ENCODE measurements at regions not wholly inside any gene's neighbourhood (a gene's known extent, or its start where the extent isn't known, plus 50 kb on each side); places are given as distances from the start of the nearest gene placed in this dataset.

DNA sequence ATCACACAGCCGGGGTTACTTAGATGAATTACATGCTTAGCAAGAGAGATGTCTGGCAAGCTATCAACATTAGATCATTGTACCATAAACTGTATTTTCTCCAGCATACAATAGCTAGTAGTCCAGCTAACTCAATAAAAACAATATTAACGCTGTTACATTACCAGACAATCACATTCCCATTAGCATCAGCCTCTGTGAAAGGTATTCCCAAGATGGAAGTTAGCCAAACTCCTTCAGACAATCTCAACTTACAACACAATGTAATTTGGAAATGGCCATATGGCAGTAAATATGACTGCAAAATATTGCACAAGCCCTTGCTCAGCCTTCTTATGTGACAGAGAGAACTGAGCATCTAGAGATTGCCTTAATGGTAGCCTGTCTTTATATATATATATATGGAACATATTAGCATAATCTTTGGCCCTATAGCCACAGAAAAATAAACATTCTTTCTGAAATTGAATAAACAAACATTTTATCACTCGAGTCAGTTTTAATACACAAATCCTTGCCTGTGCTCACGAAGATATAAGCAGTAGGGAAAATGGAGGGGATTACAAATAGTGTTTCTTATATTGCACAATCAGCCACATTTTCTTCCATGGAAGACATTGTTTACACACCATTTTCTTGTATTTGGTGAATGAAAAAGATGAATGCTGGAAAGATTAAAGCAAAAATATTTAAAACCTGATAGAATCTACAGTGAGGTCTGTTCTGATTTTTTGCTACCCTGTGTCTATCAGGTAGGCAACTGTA lies 1060.5 kb downstream of the DIAPH3 start:
- no peak for DNase-seq (ENCODE audit: low spot score)

DNA sequence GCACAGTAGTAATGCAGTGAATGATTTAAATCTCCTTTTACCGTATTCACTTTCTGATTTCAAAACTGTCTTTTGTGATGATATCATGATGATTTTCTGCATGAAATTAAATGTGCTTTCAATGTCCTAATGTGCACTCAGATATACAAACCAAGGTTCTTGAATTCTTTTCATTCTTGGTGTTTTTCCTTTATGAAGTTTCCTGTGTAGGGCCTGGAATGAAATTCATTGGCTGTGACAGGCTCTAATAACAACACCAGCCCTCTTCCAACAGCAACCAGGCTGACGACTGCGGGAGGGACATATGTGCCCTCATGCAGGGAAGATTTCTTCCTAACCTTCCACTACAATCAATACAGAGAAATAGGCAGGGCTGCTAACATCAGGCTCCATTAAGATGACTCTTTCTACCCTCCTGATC lies 1052.0 kb downstream of the DIAPH3 start:
- no peak for DNase-seq (ENCODE audit: low spot score)

- no peak for DNase-seq (ENCODE audit: low spot score)
These were observed 1051.5 kb downstream of the DIAPH3 start for GRCh38 chr13:59112221-59112718.

DNA sequence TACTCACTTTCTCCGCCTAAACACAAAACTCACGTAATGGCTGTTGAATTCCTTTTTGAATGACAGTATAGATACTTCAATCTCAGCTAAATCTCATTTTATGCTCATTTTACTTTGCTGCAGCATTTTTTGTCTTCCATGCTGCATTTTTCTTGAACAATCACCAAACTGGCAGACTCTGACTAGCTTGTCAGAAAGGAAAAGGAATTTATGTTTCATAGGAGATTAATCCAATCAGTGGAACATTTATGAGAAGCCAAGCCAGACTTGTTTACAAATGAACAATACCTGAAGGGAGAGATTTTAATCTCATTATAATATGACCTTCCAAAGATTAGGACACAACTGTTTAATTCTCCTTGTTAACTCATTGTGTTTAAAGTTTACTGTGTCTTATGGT lies 1044.3 kb downstream of the DIAPH3 start:
- no peak for DNase-seq (ENCODE audit: low spot score)

GRCh38 chr13:59120297-59120843 lies 1043.4 kb downstream of the DIAPH3 start:
- no peak for DNase-seq (ENCODE audit: low spot score)

GRCh38 chr13:59121507-59121906 lies 1042.2 kb downstream of the DIAPH3 start:
- no peak for DNase-seq (ENCODE audit: low spot score)

DNA sequence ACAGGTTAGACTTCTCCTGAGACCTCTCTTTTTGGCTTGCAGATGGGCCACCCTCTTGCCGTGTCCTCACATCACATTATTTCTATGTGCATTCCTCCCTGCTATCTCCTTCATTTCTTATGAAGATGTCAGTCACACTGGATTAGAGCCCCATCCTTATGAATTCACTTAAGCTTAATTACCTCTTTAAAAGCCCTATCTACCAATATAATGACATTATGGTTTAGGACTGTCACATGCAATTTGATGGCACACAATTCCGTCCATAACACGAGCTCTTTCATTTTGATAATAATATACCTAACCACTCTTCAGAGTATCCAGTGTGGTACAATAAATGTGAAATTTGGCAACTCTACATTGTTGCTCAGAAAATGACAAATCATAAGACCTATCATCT lies 1037.3 kb downstream of the DIAPH3 start:
- DNase-seq (ENCODE audit: low spot score), result no peak

- DNase-seq (ENCODE audit: low spot score), result no peak
These were observed 1029.8 kb downstream of the DIAPH3 start for GRCh38 chr13:59133903-59134302.

DNA sequence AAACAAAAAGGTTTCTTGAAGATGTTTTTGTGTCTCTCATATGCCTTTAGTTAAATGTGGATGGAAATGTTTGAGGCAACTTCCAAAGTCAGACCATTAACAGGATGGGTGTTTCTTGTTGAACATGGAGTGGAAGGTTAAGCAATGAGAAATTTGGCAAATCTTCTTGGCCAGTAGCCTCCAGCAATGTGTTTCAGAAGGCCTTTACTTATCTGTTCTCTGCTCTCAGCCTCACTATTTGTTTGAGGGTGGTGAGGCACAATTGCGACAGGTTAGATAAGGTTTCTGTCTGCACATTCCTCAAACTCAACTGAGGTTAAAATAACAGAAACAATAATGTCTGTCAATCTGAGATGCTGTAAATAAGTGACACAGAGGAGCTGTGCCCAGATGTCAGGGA lies 1019.0 kb downstream of the DIAPH3 start:
- no peak for DNase-seq (ENCODE audit: low spot score)

DNA sequence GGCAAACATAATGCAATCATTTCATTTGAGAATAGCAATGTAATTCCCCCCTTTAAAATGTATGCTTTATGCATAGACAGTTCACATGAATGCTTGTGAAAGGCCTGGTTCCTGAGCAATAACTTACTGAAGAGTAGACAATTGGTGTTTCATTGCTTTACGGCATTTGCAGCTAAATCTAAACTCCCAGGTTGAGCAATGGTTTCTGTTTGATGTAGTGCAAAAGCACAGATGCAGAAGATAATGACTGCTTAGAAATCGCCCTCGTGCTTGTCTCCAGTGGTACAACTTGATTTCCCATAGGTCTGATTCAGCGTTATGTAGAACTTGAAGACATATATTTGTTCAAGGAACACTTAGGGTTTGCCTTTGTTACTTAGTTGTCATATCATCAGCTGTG lies 1018.3 kb downstream of the DIAPH3 start:
- no peak for DNase-seq (ENCODE audit: low spot score)

GRCh38 chr13:59157181-59157580 lies 1006.5 kb downstream of the DIAPH3 start:
- DNase-seq (ENCODE audit: low spot score), result no peak

- no peak for DNase-seq (ENCODE audit: low spot score)
These were observed 997.6 kb downstream of the DIAPH3 start for GRCh38 chr13:59166174-59166573.

- no peak for DNase-seq (ENCODE audit: low spot score)
These were observed 991.7 kb downstream of the DIAPH3 start for GRCh38 chr13:59172076-59172475.

GRCh38 chr13:59176775-59177174 lies 987.0 kb downstream of the DIAPH3 start:
- no peak for DNase-seq (ENCODE audit: low spot score)

DNA sequence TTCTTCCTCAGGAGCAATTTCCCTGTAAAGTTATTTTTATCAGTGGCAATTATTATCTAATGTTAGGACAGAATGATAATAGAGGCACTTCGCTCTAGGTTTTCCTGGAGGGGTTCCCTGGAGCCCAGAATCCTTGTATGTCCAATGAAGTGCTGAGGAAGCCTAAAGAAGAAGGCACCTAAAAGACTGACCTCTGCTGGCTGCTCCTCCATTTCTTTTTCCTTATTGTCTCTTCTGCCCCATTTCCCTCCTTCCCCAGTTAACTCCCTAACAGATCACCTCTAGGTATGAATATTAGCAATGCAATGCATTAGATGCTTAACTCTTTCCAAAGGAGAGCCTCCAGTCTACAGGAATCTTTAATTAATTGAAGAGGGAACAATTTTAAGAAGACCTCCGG lies 985.4 kb downstream of the DIAPH3 start:
- no peak for DNase-seq (ENCODE audit: low spot score)

DNA sequence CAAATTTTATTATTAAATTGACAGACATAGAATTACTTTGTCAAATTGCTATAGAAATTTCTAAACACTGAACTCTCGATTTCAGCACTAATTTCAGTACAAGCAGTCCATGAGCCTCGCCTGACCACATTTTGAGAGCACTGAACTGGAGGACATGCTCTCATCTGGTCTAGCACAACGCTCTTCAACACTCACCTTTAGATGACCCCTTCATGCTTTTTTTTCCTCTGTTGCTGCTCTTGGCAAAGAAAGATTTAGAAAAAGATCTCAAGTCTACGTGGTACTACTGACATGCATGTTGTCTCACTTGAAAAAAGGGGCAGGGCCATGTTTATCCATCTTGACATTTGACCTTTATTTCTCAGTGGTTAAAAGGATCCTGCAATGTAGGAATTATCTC lies 981.5 kb downstream of the DIAPH3 start:
- DNase-seq (ENCODE audit: low spot score), result no peak

DNA sequence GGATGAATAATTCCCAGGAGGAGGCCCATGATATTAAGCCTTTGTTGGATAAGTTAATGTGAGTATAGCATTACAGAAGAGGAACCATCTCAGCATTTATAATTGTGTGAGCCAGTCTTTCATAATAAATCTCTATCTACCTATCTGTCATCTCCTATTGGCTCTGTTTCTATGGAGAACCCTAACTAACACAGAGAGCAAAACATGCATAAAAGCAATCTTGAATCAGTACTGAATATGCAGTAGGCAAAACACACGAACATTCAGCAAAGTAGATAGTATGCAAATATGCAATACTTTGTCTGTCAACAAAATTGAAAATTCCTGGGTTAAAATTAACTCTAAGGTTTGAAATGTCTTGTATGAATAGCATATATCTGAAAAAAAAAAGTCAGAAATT lies 966.3 kb downstream of the DIAPH3 start:
- no peak for DNase-seq (ENCODE audit: low spot score)

DNA sequence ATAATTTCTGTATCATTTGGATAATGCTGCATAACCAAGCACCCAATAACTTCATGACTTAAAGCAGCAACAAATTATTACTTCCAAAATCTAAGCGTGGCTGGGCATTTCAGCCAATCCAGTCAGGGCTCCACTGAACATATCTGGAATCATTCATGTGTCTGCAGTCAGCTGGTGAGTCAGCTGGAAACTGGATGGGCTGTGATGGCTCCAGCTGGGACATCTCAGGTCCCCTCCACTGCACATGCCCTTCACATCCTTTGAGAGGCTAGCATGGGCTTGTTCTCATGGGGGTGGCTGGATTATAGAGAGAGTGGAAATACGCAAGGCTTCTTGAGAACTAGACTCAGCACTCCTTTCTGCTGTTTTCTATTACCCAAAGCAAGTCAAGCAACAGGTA lies 961.9 kb downstream of the DIAPH3 start:
- no peak for DNase-seq (ENCODE audit: low spot score)

DNA sequence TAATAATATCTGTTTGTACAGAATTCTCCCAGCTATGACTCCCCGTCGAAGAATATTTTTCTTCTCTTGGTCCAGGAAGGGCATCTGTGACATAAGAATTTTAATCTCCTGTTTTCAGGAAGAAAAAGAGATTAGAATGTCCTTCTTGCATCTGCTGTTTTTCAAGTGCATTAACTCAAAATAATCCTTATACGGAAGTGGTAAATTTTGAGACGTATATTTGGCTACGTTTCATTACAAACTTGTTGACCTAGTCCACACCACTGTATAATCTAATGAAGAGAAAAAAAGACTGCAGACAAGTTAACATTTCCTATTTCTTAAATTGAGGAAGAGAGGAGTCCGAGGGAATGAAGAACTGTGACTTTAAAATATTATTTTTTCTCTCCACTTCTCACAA lies 959.9 kb downstream of the DIAPH3 start:
- DNase-seq (ENCODE audit: low spot score), result no peak

DNA sequence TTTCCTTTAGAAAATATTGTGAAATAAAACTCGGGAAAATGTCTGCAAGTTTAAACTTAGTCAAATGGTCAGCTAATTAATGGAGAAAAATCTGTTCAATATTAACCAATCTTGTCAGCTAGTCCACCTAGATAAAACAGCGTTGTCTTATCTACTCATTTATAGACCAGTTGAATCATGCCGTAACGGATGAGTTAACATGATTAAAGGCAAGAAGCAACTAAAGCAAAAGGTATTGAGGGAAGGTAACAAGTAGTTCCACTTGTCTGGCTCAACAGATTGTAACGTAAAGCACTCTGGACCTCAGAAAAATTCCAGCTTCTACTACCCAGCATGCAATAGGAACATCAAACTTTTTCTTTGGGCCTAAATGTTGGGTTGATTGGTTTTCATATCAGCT lies 958.2 kb downstream of the DIAPH3 start:
- no peak for DNase-seq (ENCODE audit: low spot score)

DNA sequence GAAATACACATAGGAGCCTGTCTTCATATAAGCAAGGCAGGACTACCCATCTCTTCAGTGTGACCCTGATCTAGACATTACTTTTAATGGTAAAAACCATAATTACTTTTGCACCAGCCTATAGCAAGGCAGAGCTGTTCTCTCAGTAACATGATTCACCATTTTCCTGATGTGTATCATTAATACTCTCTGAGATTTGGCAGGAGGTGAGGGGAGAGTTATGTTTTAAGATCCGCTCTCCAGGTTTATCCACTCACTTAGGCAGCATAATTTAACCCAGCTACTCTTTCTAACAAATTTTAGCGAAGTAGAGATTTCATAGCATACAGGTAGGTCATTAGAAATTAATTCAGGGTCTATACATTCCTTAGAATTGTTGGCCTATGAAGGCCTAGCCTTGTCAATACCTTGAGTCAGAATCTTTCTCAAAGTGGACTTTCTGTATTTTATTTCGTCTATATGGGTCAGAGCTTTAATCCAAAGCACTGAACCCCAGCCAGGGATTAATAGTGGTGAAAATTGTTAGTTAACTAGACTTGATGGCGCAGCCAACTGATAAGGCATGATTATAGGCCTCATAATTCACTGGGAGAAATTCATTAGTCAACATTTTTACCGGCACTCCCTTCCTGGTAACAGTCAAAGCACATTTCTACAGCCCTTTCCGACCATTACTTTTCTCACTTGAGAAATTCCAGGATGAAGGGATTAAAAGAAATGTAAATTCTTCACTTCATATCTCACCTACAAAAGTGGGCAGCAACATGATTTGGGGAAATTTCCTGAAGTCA lies 955.1 kb downstream of the DIAPH3 start:
- DNase-seq (ENCODE audit: low spot score), result no peak

- DNase-seq (ENCODE audit: low spot score), result no peak
These were observed 953.2 kb downstream of the DIAPH3 start for GRCh38 chr13:59210543-59210942.

DNA sequence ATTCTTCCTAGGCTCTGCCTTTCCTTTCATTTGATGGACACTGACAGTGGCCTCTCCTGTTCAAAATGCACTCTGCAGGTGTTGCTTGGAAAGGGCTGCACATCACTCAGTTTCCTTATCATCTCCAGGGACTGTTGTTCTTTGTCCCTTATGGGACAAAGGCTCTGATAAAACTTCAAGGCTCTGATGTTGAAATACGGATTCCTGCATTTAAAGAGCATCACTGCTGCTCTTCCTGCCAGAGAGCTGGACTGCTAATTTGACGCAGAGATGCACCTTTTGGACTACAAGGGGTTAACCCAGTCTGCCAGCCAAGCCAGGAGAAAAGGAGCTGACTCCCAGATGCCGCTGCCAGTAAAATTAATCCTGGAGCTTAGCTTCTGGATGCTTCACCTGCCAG lies 952.1 kb downstream of the DIAPH3 start:
- DNase-seq (ENCODE audit: low spot score), result no peak

All from ureter (tissue), 1 donor.